Naive thymus-derived CD4-positive, alpha-beta T cell (primary cell): ENCODE measurements at regions not wholly inside any gene's neighbourhood (a gene's known extent, or its start where the extent isn't known, plus 50 kb on each side); places are given as distances from the start of the nearest gene placed in this dataset.
A peak's percentile ranks its signal among the peaks of the same experiment; 100 is the strongest.

ENCODE experiments used
- ATAC-seq: fragments of 150-1000 bp; cut with Tn5 transposase; 2 replicates; pipeline ENCODE4 v1.10.0; 2021; ENCODE audit warnings: mild to moderate bottlenecking, moderate library complexity
- CTCF ChIA-PET: fragments of 350-600 bp; sonication (Branson Sonifier 250); formaldehyde crosslinking; loops from one replicate; lab custom pipeline; 2021; ENCODE audit warnings: antibody characterized with exemption; lab: Charles Lee
- POLR2A ChIA-PET: fragments of 350-600 bp; sonication (Branson Sonifier 250); formaldehyde crosslinking; loops from one replicate; lab custom pipeline; 2021; ENCODE audit warnings: antibody characterized with exemption, inconsistent platforms; lab: Charles Lee
- DNase-seq, 9 donors: peaks; one replicate each; pipeline versions ENCODE4 v3.0.0 to v3.0.0-alpha.2; 2020 to 2022; ENCODE audit warnings: mixed read lengths in 1 of 9
- H3K27ac ChIP-seq: one replicate; pipeline ENCODE4 v1.7.0; 2013; ENCODE audit warnings: mild to moderate bottlenecking, low read depth, low read length, moderate library complexity
- H3K27me3 ChIP-seq, 2 donors: one replicate each; pipeline ENCODE4 v1.7.0; 2013; ENCODE audit warnings: low read length in 2 of 2, mild to moderate bottlenecking in 2 of 2, moderate library complexity in 2 of 2; ENCODE audit not compliant: control insufficient read depth in 2 of 2, insufficient read depth in 2 of 2
- H3K36me3 ChIP-seq, 3 experiments: 1 replicate in 2 of 3; 2 replicates in 1 of 3; pipeline ENCODE4 v1.7.0; 2013; ENCODE audit warnings: low read length in 3 of 3, mild to moderate bottlenecking in 3 of 3, moderate library complexity in 1 of 3; ENCODE audit not compliant: insufficient read depth in 3 of 3, control insufficient read depth in 2 of 3
- H3K4me1 ChIP-seq, 2 donors: one replicate each; pipeline ENCODE4 v1.7.0; 2013; ENCODE audit warnings: low read length in 2 of 2, mild to moderate bottlenecking in 2 of 2, moderate library complexity in 1 of 2; ENCODE audit not compliant: control insufficient read depth in 2 of 2, insufficient read depth in 2 of 2
- H3K4me3 ChIP-seq: 2 replicates; pipeline ENCODE4 v1.7.0; 2013; ENCODE audit warnings: mild to moderate bottlenecking, low read length
- H3K9me3 ChIP-seq, 3 experiments: 1 replicate in 2 of 3; 2 replicates in 1 of 3; pipeline ENCODE4 v1.7.0; 2013; ENCODE audit warnings: low read length in 3 of 3; ENCODE audit not compliant: control insufficient read depth in 2 of 3
- H3K27ac Mint-ChIP-seq, 9 donors: one replicate each; pipeline ENCODE4 v1.8.0; 2020 to 2022; ENCODE audit warnings: mixed read lengths in 9 of 9, mild to moderate bottlenecking in 8 of 9, moderate library complexity in 5 of 9, inconsistent platforms in 2 of 9
- H3K27me3 Mint-ChIP-seq, 5 donors: one replicate each; pipeline ENCODE4 v1.8.0; 2021 to 2022; ENCODE audit warnings: mixed read lengths in 5 of 5, mild to moderate bottlenecking in 1 of 5
- H3K36me3 Mint-ChIP-seq, 5 donors: one replicate each; pipeline ENCODE4 v1.8.0; 2020 to 2022; ENCODE audit warnings: mixed read lengths in 5 of 5, mild to moderate bottlenecking in 3 of 5, inconsistent platforms in 1 of 5
- H3K4me1 Mint-ChIP-seq, 7 donors: one replicate each; pipeline ENCODE4 v1.8.0; 2020 to 2022; ENCODE audit warnings: mixed read lengths in 7 of 7, mild to moderate bottlenecking in 3 of 7, inconsistent platforms in 1 of 7
- H3K4me3 Mint-ChIP-seq, 10 donors: one replicate each; pipeline ENCODE4 v1.8.0; 2020 to 2022; ENCODE audit warnings: mild to moderate bottlenecking in 10 of 10, mixed read lengths in 10 of 10, moderate library complexity in 6 of 10, inconsistent platforms in 2 of 10
- H3K9me3 Mint-ChIP-seq, 11 donors: one replicate each; pipeline ENCODE4 v1.8.0; 2020 to 2022; ENCODE audit warnings: mixed read lengths in 11 of 11, mild to moderate bottlenecking in 4 of 11, inconsistent platforms in 1 of 11, moderate library complexity in 1 of 11
- intact Hi-C, 2 donors: fragments of 100-400 bp; cut with micrococcal nuclease; formaldehyde crosslinking; loops; one replicate each; pipeline ENCODE4 v1.15.1; 2023

GRCh38 chr3:24668039-24668438 is 173.4 kb upstream of the THRB start:
- Histone ChIP-seq H3K27me3 (no peaks in the 10 kb centered on the region), H3K36me3 (no peaks in the 10 kb centered on the region), H3K9me3 (no peaks in the 10 kb centered on the region), H3K4me1 (no peaks in the 10 kb centered on the region), H3K27ac (no peak overlapping the region), H3K4me3 (no peak overlapping the region)
- no peaks in the 10 kb centered on the region for H3K36me3 Mint-ChIP-seq
- peaks cover 0 to 6% (median 0%) of the 10 kb centered on the region in 11 donors for H3K9me3 Mint-ChIP-seq
- no peak for DNase-seq
- intact Hi-C loops = no loop called here
- peaks cover 0 to 10% (median 4%) of the 10 kb centered on the region in 5 donors for H3K27me3 Mint-ChIP-seq
- no peak overlapping the region for H3K27ac Mint-ChIP-seq
- no peak for ATAC-seq
- H3K4me3 Mint-ChIP-seq = no peak overlapping the region
- POLR2A ChIA-PET = no interaction called here
- no peaks in the 10 kb centered on the region for H3K4me1 Mint-ChIP-seq
- CTCF ChIA-PET = no interaction called here

- H3K27ac Mint-ChIP-seq = no peak overlapping the region
- no peaks in the 10 kb centered on the region for H3K36me3 Mint-ChIP-seq
- Histone ChIP-seq H3K4me3 (no peak overlapping the region), H3K27me3 (no peaks in the 10 kb centered on the region), H3K27ac (no peak overlapping the region), H3K4me1 (no peaks in the 10 kb centered on the region), H3K9me3 (no peaks in the 10 kb centered on the region), H3K36me3 (no peaks in the 10 kb centered on the region)
- no peak overlapping the region for H3K4me3 Mint-ChIP-seq
- H3K4me1 Mint-ChIP-seq = no peaks in the 10 kb centered on the region
- ChIA-PET CTCF (no interaction called here), POLR2A (interaction anchor here (0.6 kb wide), 1 partner anchor 59 kb away, joined by 3 read pairs; no protein-coding TSS in a partner anchor)
- intact Hi-C loops = no loop called here
- H3K9me3 Mint-ChIP-seq = peaks cover 0 to 6% (median 0%) of the 10 kb centered on the region in 11 donors
- ATAC-seq (no peak), DNase-seq (no peak)
- H3K27me3 Mint-ChIP-seq = peaks cover 2 to 10% (median 9%) of the 10 kb centered on the region in 5 donors
Observed at GRCh38 chr3:24670871-24671270, 176.2 kb upstream of the THRB start.

GRCh38 chr3:24673596-24673995 is 178.9 kb upstream of the THRB start:
- ChIA-PET CTCF (no interaction called here), POLR2A (no interaction called here)
- H3K27me3 ChIP-seq = no peaks in the 10 kb centered on the region
- no peaks in the 10 kb centered on the region for H3K9me3 ChIP-seq
- no peaks in the 10 kb centered on the region for H3K36me3 ChIP-seq
- intact Hi-C loops = no loop called here
- Mint-ChIP-seq H3K27me3 (peaks cover 5 to 20% (median 15%) of the 10 kb centered on the region in 5 donors), H3K9me3 (peaks cover 0 to 2% (median 0%) of the 10 kb centered on the region in 11 donors), H3K4me3 (no peak overlapping the region), H3K36me3 (no peaks in the 10 kb centered on the region), H3K4me1 (peaks cover 0 to 6% (median 0%) of the 10 kb centered on the region in 7 donors), H3K27ac (no peak overlapping the region)
- H3K4me1 ChIP-seq = no peaks in the 10 kb centered on the region
- H3K4me3 ChIP-seq = no peak overlapping the region
- DNase-seq = no peak
- no peak overlapping the region for H3K27ac ChIP-seq
- no peak for ATAC-seq

GRCh38 chr3:24674261-24674660 is 179.6 kb upstream of the THRB start:
- H3K4me3 Mint-ChIP-seq = no peak overlapping the region
- POLR2A ChIA-PET = no interaction called here
- no peaks in the 10 kb centered on the region for H3K9me3 ChIP-seq

GRCh38 chr3:24678021-24678420 is 183.4 kb upstream of the THRB start:
- DNase-seq = no peak
- Histone ChIP-seq H3K27me3 (no peaks in the 10 kb centered on the region), H3K9me3 (no peaks in the 10 kb centered on the region), H3K36me3 (no peaks in the 10 kb centered on the region), H3K4me3 (no peak overlapping the region), H3K4me1 (no peaks in the 10 kb centered on the region), H3K27ac (no peak overlapping the region)
- intact Hi-C loops = no loop called here
- POLR2A ChIA-PET = no interaction called here
- CTCF ChIA-PET = no interaction called here
- ATAC-seq = no peak
- H3K36me3 Mint-ChIP-seq = no peaks in the 10 kb centered on the region
- peaks cover 6 to 41% (median 12%) of the 10 kb centered on the region in 5 donors for H3K27me3 Mint-ChIP-seq
- H3K9me3 Mint-ChIP-seq = peaks cover 0 to 9% (median 0%) of the 10 kb centered on the region in 11 donors
- peak overlapping the region in 1 of 10 donors; percentile 65 for H3K4me3 Mint-ChIP-seq
- peaks cover 0 to 12% (median 0%) of the 10 kb centered on the region in 7 donors for H3K4me1 Mint-ChIP-seq
- H3K27ac Mint-ChIP-seq = no peak overlapping the region

More at GRCh38 chr3:24674261-24674660, 179.6 kb upstream of the THRB start:
- intact Hi-C loops = no loop called here
- no peak for DNase-seq
- Histone ChIP-seq H3K36me3 (no peaks in the 10 kb centered on the region), H3K27ac (no peak overlapping the region), H3K27me3 (no peaks in the 10 kb centered on the region), H3K4me3 (no peak overlapping the region), H3K4me1 (no peaks in the 10 kb centered on the region)
- Mint-ChIP-seq H3K4me1 (peaks cover 0 to 9% (median 0%) of the 10 kb centered on the region in 7 donors), H3K9me3 (peaks cover 0 to 3% (median 0%) of the 10 kb centered on the region in 11 donors), H3K27me3 (peaks cover 4 to 25% (median 15%) of the 10 kb centered on the region in 5 donors), H3K36me3 (no peaks in the 10 kb centered on the region), H3K27ac (no peak overlapping the region)
- ATAC-seq = no peak
- CTCF ChIA-PET = no interaction called here

- ChIA-PET CTCF (no interaction called here), POLR2A (no interaction called here)
- H3K4me3 Mint-ChIP-seq = peak overlapping the region in 1 of 10 donors; percentile 65
- H3K4me1 Mint-ChIP-seq = peaks cover 0 to 12% (median 0%) of the 10 kb centered on the region in 7 donors
- H3K4me3 ChIP-seq = no peak overlapping the region
- no peaks in the 10 kb centered on the region for H3K9me3 ChIP-seq
- peaks cover 0 to 9% (median 0%) of the 10 kb centered on the region in 11 donors for H3K9me3 Mint-ChIP-seq
- H3K36me3 ChIP-seq = no peaks in the 10 kb centered on the region
- H3K4me1 ChIP-seq = no peaks in the 10 kb centered on the region
- no peak overlapping the region for H3K27ac Mint-ChIP-seq
- DNase-seq (peak in 1 of 9 donors; percentile 35), ATAC-seq (peak; percentile 36)
- H3K27ac ChIP-seq = no peak overlapping the region
- no peaks in the 10 kb centered on the region for H3K27me3 ChIP-seq
- intact Hi-C loops = no loop called here
- peaks cover 6 to 44% (median 11%) of the 10 kb centered on the region in 5 donors for H3K27me3 Mint-ChIP-seq
- H3K36me3 Mint-ChIP-seq = no peaks in the 10 kb centered on the region
Observed at GRCh38 chr3:24678421-24678865, 183.8 kb upstream of the THRB start.

- intact Hi-C loops = no loop called here
- no peak overlapping the region for H3K4me3 ChIP-seq
- Mint-ChIP-seq H3K27ac (no peak overlapping the region), H3K36me3 (no peaks in the 10 kb centered on the region), H3K27me3 (peaks cover 6 to 47% (median 11%) of the 10 kb centered on the region in 5 donors), H3K9me3 (peaks cover 0 to 9% (median 0%) of the 10 kb centered on the region in 11 donors), H3K4me1 (peaks cover 0 to 12% (median 0%) of the 10 kb centered on the region in 7 donors), H3K4me3 (no peak overlapping the region)
- DNase-seq (no peak), ATAC-seq (no peak)
- no peak overlapping the region for H3K27ac ChIP-seq
- H3K4me1 ChIP-seq = no peaks in the 10 kb centered on the region
- H3K9me3 ChIP-seq = no peaks in the 10 kb centered on the region
- CTCF ChIA-PET = no interaction called here
- POLR2A ChIA-PET = no interaction called here
- H3K36me3 ChIP-seq = no peaks in the 10 kb centered on the region
- no peaks in the 10 kb centered on the region for H3K27me3 ChIP-seq
Observed at GRCh38 chr3:24679429-24679828, 184.8 kb upstream of the THRB start.
